IPS-15b (cell line): ENCODE measurements at regions not wholly inside any gene's neighbourhood (a gene's known extent, or its start where the extent isn't known, plus 50 kb on each side); places are given as distances from the start of the nearest gene placed in this dataset.

Source experiments
- H3K27me3 ChIP-seq: one replicate; pipeline ENCODE4 v1.6.1; 2013; ENCODE audit warnings: low read length; ENCODE audit not compliant: control insufficient read depth, insufficient read depth
- H3K36me3 ChIP-seq: one replicate; pipeline ENCODE4 v1.6.1; 2013; ENCODE audit warnings: low read length; ENCODE audit not compliant: control insufficient read depth, insufficient read depth
- H3K4me1 ChIP-seq: one replicate; pipeline ENCODE4 v1.6.1; 2013; ENCODE audit warnings: mild to moderate bottlenecking, low read length; ENCODE audit not compliant: control insufficient read depth, insufficient read depth
- H3K4me3 ChIP-seq: one replicate; pipeline ENCODE4 v1.5.1; 2013; ENCODE audit warnings: low read depth, low read length
- H3K9ac ChIP-seq: one replicate; pipeline ENCODE4 v1.6.1; 2013; ENCODE audit warnings: low read depth, mild to moderate bottlenecking, low read length
- H3K9me3 ChIP-seq: one replicate; pipeline ENCODE4 v1.6.1; 2013; ENCODE audit warnings: mild to moderate bottlenecking, low read length; ENCODE audit not compliant: control insufficient read depth, insufficient read depth

DNA sequence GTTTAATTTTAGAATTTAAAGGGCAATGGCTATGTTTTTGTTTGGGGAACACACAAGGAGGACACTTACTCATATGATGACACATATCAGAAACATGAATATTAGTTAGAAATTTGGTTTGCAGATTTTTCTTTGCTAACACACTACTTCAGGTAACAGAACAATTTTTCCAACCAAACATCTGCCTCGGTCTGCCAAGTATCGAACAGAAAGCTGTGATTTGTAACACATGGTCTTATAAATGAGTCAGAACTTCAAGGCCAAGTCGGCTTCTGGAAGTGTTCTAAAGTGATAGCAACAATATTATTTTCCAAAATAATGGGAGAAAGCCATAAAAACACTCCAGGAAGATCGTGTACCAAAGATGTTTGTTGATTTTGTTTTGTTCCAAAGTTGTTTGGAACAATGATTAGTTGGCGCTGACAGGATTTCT, 75.9 kb upstream of the PMFBP1 start:
- no peaks in the 10 kb centered on the region for H3K27me3 ChIP-seq
- no peak overlapping the region for H3K9ac ChIP-seq
- H3K4me3 ChIP-seq, result no peak overlapping the region
- H3K4me1 ChIP-seq, result no peaks in the 10 kb centered on the region
- no peaks in the 10 kb centered on the region for H3K36me3 ChIP-seq
- H3K9me3 ChIP-seq, result no peaks in the 10 kb centered on the region

DNA sequence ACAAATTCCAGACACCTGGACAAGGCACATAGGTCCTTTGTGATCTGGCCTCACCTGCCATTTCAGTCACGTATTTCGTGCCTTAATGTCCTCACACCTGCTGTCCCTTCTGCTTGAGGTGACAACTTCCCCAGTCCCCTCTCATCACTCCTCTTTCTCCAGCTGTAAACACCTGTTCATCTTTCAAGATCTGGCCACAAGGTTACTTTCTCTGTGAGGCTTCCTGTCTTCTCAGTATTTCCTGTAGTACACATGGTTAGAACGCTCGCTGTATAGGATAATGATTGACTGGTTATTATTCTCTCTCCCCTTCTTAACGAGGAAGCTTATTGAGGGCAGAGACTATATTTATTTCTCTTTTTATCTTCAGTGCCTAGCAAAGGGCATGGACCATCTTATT, 74.5 kb upstream of the PMFBP1 start:
- Histone ChIP-seq H3K9me3 (no peaks in the 10 kb centered on the region), H3K9ac (no peak overlapping the region), H3K36me3 (no peaks in the 10 kb centered on the region), H3K4me1 (no peaks in the 10 kb centered on the region), H3K27me3 (no peaks in the 10 kb centered on the region), H3K4me3 (no peak overlapping the region)

DNA sequence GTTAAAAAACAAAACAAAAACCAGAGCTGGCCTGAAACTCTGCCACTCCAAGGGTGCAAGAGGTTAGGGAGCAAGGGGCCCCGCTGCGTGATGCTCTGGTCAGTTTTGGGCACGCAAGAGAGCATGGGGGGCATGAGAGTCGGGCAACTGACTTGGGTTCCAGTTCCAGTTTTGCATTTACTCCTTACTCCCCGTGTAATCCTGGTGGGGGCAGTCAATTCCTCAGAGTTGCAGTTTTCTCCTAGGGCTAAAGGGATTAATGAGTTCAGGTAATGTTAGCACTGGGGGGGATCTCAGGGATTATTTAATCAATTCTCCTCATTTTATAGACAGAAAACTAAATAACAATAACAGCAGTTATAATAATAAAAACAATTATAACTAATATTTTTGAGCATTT, 72.9 kb upstream of the PMFBP1 start:
- Histone ChIP-seq H3K4me1 (no peaks in the 10 kb centered on the region), H3K9ac (no peak overlapping the region), H3K9me3 (no peaks in the 10 kb centered on the region), H3K36me3 (no peaks in the 10 kb centered on the region), H3K27me3 (no peaks in the 10 kb centered on the region), H3K4me3 (no peak overlapping the region)

DNA sequence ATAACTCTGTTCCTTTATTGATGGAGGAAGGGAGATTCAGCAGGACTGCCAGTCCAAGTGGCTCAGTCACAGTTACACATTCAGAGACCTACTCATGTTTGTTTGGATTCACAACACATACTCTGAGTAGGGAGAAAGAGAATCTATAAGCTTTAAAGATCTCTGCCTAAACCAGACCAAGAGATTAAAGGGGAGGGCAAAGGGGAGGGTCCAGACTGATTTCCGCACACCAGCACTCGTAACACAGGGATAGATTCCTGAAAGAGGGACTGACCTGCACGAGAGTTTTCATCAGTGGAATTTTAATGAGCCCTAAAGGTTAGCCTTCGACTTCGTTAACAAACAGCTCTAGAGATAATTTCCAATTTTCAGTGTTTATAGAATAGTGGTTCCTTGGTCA, 71.7 kb upstream of the PMFBP1 start:
- Histone ChIP-seq H3K36me3 (no peaks in the 10 kb centered on the region), H3K9me3 (no peaks in the 10 kb centered on the region), H3K4me1 (no peaks in the 10 kb centered on the region), H3K9ac (no peak overlapping the region), H3K27me3 (no peaks in the 10 kb centered on the region), H3K4me3 (no peak overlapping the region)

DNA sequence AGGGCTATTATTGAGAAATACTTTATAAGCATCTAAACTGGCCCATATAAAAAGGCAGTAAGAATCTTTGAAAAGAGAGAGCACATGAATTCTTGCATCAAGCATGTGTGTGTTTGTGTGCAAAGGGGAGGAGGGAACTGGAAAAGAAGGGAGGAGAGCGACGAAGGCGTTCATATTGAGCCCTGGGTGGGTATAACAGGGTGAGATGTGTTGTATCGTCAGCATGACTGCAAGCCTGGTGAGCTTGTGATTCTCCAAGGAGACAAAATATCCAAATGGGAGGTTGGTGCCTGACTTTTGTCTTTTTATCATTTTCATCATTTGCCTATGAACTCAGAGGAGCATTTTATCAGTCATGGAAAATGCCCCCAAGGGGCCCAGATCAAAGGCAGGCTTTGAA, 70.8 kb upstream of the PMFBP1 start:
- Histone ChIP-seq H3K36me3 (no peaks in the 10 kb centered on the region), H3K9ac (no peak overlapping the region), H3K27me3 (no peaks in the 10 kb centered on the region), H3K4me1 (no peaks in the 10 kb centered on the region), H3K9me3 (no peaks in the 10 kb centered on the region), H3K4me3 (no peak overlapping the region)

DNA sequence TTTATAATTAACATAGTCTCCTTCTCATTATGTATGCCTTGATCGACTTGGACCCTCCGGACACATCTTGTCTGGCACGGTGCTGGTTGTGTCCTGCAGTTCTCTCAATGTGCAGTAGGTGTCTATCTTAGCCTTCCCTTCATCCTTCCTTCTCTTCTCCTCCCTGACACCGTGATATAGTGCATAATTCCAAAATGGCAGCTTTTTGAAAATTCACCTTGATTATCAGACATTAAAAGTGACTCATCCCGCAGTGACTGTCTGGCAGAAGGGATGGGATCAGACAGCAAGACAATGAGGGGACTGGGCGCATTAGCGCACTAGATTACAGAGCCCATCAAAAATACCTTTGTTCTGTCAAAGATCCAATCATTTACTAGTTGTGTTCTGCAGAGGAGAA, 70.0 kb upstream of the PMFBP1 start:
- Histone ChIP-seq H3K4me1 (no peaks in the 10 kb centered on the region), H3K9ac (no peak overlapping the region), H3K9me3 (no peaks in the 10 kb centered on the region), H3K27me3 (no peaks in the 10 kb centered on the region), H3K4me3 (no peak overlapping the region), H3K36me3 (no peaks in the 10 kb centered on the region)

DNA sequence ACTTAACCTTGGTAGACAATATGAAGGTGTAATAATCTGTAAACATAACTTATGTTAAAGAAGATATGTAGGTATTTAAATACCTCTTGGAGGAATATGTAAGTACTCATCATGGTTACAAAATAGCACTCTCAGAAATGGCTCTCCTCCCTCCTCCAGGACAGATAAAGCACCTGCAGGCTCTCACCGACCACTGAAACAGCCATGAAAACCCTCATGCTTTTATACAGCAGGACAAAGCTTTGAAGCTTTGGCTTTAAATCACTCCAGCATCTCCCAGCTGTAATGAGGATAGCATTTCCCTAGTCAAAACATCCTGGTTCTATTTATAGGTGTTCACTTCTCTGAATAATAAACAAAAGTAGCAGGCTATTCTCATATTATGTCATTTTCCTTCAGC, 69.1 kb upstream of the PMFBP1 start:
- Histone ChIP-seq H3K9ac (no peak overlapping the region), H3K27me3 (no peaks in the 10 kb centered on the region), H3K9me3 (no peaks in the 10 kb centered on the region), H3K4me3 (no peak overlapping the region), H3K36me3 (no peaks in the 10 kb centered on the region), H3K4me1 (no peaks in the 10 kb centered on the region)

DNA sequence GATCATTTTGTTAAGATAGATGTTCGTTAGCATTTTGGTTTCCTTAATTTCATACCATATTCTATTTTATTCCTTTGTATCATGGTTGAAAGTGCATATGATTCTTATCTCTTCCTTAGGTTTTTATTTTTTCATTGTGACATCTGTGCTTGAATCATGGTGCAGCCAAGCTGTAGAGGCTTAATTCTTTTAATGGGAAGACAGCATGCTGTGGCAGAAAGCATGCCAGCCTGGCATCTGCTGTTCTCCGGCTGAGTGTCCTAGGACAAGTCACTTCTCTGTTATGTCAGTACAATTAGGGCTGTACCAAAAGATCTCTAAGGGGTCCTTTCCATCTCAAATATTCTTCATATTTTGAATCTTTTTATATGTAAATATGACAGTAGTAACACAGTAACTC, 68.5 kb upstream of the PMFBP1 start:
- Histone ChIP-seq H3K4me3 (no peak overlapping the region), H3K9ac (no peak overlapping the region), H3K27me3 (no peaks in the 10 kb centered on the region), H3K36me3 (no peaks in the 10 kb centered on the region), H3K4me1 (no peaks in the 10 kb centered on the region), H3K9me3 (no peaks in the 10 kb centered on the region)

DNA sequence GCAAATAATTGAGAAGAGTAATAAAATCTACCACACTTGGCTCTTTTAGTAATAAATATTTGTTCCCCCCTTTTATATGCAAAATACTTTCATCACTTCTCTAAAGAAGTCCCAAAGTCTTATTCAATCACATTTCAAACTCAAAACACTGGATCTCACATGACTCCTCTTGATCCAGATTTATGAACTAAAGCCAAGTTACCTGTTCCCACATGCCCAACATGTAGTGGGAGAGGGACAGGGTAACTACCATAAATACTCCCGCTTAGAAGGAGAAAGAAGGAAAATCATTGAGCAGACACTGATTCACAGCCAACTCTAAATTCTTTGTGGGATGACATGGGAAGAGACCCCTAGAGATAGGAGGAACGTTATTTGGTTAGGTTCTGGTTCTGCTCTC, 64.9 kb upstream of the PMFBP1 start:
- no peaks in the 10 kb centered on the region for H3K4me1 ChIP-seq

DNA sequence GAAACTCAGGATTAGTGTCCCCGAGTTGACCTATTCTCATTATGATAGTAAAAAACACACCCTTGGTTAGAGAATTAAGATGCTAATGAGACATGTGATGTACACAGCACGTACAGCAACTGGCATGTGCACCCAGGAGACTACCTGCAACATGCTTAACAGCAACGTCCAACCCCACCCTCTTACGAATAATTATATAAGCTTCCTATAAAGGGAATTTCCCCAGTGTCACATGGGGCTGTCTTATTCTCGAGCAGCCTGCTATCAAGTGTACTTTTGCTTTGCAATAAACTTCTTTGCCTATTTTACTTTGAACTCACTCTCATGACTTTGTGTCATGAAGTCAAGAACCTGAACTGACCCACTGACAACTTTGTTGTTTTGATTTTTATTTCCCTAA, 62.4 kb upstream of the PMFBP1 start:
- no peak overlapping the region for H3K9ac ChIP-seq
- H3K36me3 ChIP-seq, result no peaks in the 10 kb centered on the region
- H3K27me3 ChIP-seq, result no peaks in the 10 kb centered on the region

More for the DNA sequence above, 64.9 kb upstream of the PMFBP1 start:
- no peaks in the 10 kb centered on the region for H3K36me3 ChIP-seq
- no peaks in the 10 kb centered on the region for H3K9me3 ChIP-seq
- no peak overlapping the region for H3K9ac ChIP-seq
- no peak overlapping the region for H3K4me3 ChIP-seq
- no peaks in the 10 kb centered on the region for H3K27me3 ChIP-seq

DNA sequence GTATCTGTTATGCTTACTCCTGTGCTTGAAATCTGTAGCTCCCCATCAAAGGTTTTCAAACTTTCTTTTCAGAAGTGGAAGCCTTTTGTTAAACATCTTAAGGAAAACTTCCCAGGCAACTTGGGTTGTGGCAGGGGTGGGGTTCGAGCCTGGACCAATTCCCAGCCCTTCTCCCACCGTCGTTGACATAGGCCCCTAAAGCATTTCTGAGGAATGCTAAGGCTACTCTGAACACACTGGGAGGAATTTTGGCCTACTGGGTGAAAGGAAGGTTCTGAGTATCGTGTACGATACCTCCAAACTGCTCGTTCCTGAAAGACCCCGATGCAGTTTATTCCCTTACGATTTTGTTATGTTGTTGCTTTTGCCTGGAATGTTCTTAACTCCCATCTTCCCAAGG, 56.1 kb upstream of the PMFBP1 start:
- H3K9me3 ChIP-seq, result no peaks in the 10 kb centered on the region
- H3K4me1 ChIP-seq, result no peaks in the 10 kb centered on the region
- H3K4me3 ChIP-seq, result no peak overlapping the region
- H3K36me3 ChIP-seq, result no peaks in the 10 kb centered on the region
- no peak overlapping the region for H3K9ac ChIP-seq
- no peaks in the 10 kb centered on the region for H3K27me3 ChIP-seq

More for the DNA sequence above, 62.4 kb upstream of the PMFBP1 start:
- no peaks in the 10 kb centered on the region for H3K9me3 ChIP-seq
- no peak overlapping the region for H3K4me3 ChIP-seq
- no peaks in the 10 kb centered on the region for H3K4me1 ChIP-seq

DNA sequence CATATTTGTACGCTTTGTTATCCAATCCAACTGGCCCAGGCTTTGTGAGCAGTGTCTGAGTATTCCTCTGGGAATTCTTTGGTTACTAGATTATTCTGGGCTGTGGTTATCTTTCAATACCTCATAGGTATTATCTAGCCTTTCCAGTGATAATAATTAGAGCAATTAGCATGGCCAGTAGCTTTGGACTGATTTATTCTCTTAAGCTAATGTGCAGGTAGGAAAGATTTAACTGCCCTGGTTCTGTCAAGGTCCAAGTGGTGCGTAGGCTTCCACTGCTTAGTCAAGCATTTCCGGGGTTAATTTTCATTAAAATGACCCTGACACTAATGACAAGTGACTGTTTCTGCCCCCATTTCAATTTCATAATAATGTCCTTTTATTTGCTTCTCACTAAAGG, 54.2 kb upstream of the PMFBP1 start:
- H3K9me3 ChIP-seq, result no peaks in the 10 kb centered on the region
- no peaks in the 10 kb centered on the region for H3K36me3 ChIP-seq
- no peak overlapping the region for H3K4me3 ChIP-seq
- H3K27me3 ChIP-seq, result no peaks in the 10 kb centered on the region
- H3K4me1 ChIP-seq, result no peaks in the 10 kb centered on the region
- H3K9ac ChIP-seq, result no peak overlapping the region

DNA sequence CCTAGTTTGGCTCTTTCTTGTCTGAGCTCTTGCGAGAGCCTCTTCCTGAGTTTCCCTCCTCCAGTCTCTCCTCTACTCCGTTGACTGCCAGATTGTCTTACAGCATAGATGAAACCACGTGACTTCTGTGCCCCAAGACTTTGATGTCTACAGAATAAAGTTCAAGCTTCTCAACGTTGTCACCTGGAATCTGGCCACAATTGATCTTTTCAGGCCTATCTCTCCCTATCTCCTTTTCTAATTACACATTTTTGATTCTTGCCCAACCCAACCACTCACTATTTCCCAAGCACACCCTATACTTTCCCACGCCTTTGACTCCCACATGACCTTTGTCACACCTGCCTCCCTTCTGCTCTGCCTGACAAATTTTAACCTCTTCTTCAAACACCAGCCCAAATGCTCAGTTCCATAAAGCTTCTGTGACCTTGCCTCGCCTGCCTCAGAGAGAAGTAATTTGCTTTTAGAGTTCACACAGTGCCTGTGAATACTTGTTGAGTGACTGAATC, 52.4 kb upstream of the PMFBP1 start:
- Histone ChIP-seq H3K4me3 (no peak overlapping the region), H3K4me1 (no peaks in the 10 kb centered on the region), H3K27me3 (no peaks in the 10 kb centered on the region), H3K9ac (no peak overlapping the region), H3K9me3 (no peaks in the 10 kb centered on the region), H3K36me3 (no peaks in the 10 kb centered on the region)
